Keratinocyte (primary cell): ENCODE measurements at regions not wholly inside any gene's neighbourhood (a gene's known extent, or its start where the extent isn't known, plus 50 kb on each side); places are given as distances from the start of the nearest gene placed in this dataset.

ENCODE experiments used
- DNase-seq: peaks from one replicate; pipeline ENCODE4 v3.0.0-alpha.2; 2011; ENCODE audit warnings: low read depth, missing footprints, low spot score
- FAIRE-seq: peaks from 2 replicates; lab custom pipeline; 2011; peaks lifted over from hg19 to GRCh38; lab: Jason Lieb, UNC
- H2AFZ ChIP-seq: 2 replicates; pipeline ENCODE4 v1.6.0; 2012; ENCODE audit warnings: low read length, control low read depth, inconsistent platforms; ENCODE audit not compliant: control insufficient read depth
- H3K27ac ChIP-seq: 2 replicates; pipeline ENCODE4 v1.5.1; 2011; ENCODE audit warnings: low read length; ENCODE audit not compliant: control insufficient read depth, insufficient read depth
- H3K27me3 ChIP-seq: 3 replicates; pipeline ENCODE4 v1.6.0; 2011; ENCODE audit warnings: low read length; ENCODE audit not compliant: control insufficient read depth, insufficient read depth; ENCODE audit errors: extremely low read depth
- H3K36me3 ChIP-seq, 2 experiments: 2 replicates in 1 of 2; 3 replicates in 1 of 2; pipeline ENCODE4 v1.5.1; 2011; ENCODE audit warnings: low read length in 2 of 2, mild to moderate bottlenecking in 1 of 2; ENCODE audit not compliant: control insufficient read depth in 2 of 2, insufficient read depth in 2 of 2; ENCODE audit errors: extremely low read depth in 1 of 2
- H3K4me1 ChIP-seq: 3 replicates; pipeline ENCODE4 v1.5.1; 2011; ENCODE audit warnings: low read length; ENCODE audit not compliant: control insufficient read depth, insufficient read depth; ENCODE audit errors: extremely low read depth
- H3K4me2 ChIP-seq: 3 replicates; pipeline ENCODE4 v1.6.0; 2011; ENCODE audit warnings: low read depth, low read length; ENCODE audit not compliant: control insufficient read depth, insufficient read depth; ENCODE audit errors: extremely low read depth
- H3K4me3 ChIP-seq, 3 experiments: fragments of 200-600 bp in 1 of 3; sonication (generic) in 1 of 3; 2 replicates in 2 of 3; 3 replicates in 1 of 3; pipeline ENCODE4 v1.5.1; 2011 to 2016; ENCODE audit warnings: low read length in 3 of 3, mild to moderate bottlenecking in 3 of 3, control low read depth in 2 of 3, inconsistent platforms in 1 of 3, low read depth in 1 of 3, mixed read lengths in 1 of 3, mixed run types in 1 of 3, moderate library complexity in 1 of 3; ENCODE audit not compliant: control insufficient read depth in 2 of 3, insufficient read depth in 2 of 3; ENCODE audit errors: extremely low read depth in 1 of 3
- H3K79me2 ChIP-seq: 2 replicates; pipeline ENCODE4 v1.6.0; 2012; ENCODE audit warnings: low read length; ENCODE audit not compliant: control insufficient read depth, insufficient read depth
- H3K9ac ChIP-seq: 3 replicates; pipeline ENCODE4 v1.6.0; 2011; ENCODE audit warnings: low read length; ENCODE audit not compliant: control insufficient read depth, insufficient read depth; ENCODE audit errors: extremely low read depth
- H3K9me1 ChIP-seq: 3 replicates; pipeline ENCODE4 v1.6.0; 2011; ENCODE audit warnings: low read length; ENCODE audit not compliant: control insufficient read depth, insufficient read depth; ENCODE audit errors: extremely low read depth
- H3K9me3 ChIP-seq: 2 replicates; pipeline ENCODE4 v1.5.1; 2012; ENCODE audit warnings: low read depth, low read length; ENCODE audit not compliant: control insufficient read depth
- H4K20me1 ChIP-seq: 3 replicates; pipeline ENCODE4 v1.6.0; 2011; ENCODE audit warnings: low read length; ENCODE audit not compliant: control insufficient read depth, insufficient read depth; ENCODE audit errors: extremely low read depth
- EZH2 ChIP-seq: IDR thresholded peaks from one replicate; pipeline ENCODE4 v1.6.1; 2012; ENCODE audit warnings: inconsistent platforms, mild to moderate bottlenecking, low read length, moderate library complexity
- dilution Hi-C: fragments of 300-500 bp; cut with MboI; formaldehyde crosslinking; loops from one replicate; pipeline ENCODE4 v1.7.0; 2020; ENCODE audit warnings: low sequenced_read_pairs; ENCODE audit not compliant: extremely low pct_ligation_motif_present
- TF ChIP-seq, protein P1 (sequence below), 3 experiments: IDR thresholded peaks in 1 of 3; conservative IDR thresholded peaks in 1 of 3; optimal IDR thresholded peaks in 1 of 3; 2 replicates in 2 of 3; 3 replicates in 1 of 3; pipeline versions ENCODE3 to v1.5.1; 2011; ENCODE audit warnings: low read length in 3 of 3, mild to moderate bottlenecking in 3 of 3, moderate library complexity in 2 of 3, control low read depth in 1 of 3, inconsistent platforms in 1 of 3; ENCODE audit not compliant: insufficient read depth in 2 of 3; ENCODE audit errors: extremely low read depth in 1 of 3

GRCh38 chr7:153529651-153530165 is 522.5 kb upstream of the DPP6 start:
- no peaks in the 10 kb centered on the region for H3K36me3 ChIP-seq
- FAIRE-seq = no peak
- H3K9ac ChIP-seq = no peak overlapping the region
- H3K9me1 ChIP-seq = no peaks in the 10 kb centered on the region
- no peaks in the 10 kb centered on the region for H3K27me3 ChIP-seq
- no peaks in the 10 kb centered on the region for H4K20me1 ChIP-seq
- H3K27ac ChIP-seq = no peak overlapping the region
- H3K4me2 ChIP-seq = no peak overlapping the region
- TF ChIP-seq, protein P1, sequence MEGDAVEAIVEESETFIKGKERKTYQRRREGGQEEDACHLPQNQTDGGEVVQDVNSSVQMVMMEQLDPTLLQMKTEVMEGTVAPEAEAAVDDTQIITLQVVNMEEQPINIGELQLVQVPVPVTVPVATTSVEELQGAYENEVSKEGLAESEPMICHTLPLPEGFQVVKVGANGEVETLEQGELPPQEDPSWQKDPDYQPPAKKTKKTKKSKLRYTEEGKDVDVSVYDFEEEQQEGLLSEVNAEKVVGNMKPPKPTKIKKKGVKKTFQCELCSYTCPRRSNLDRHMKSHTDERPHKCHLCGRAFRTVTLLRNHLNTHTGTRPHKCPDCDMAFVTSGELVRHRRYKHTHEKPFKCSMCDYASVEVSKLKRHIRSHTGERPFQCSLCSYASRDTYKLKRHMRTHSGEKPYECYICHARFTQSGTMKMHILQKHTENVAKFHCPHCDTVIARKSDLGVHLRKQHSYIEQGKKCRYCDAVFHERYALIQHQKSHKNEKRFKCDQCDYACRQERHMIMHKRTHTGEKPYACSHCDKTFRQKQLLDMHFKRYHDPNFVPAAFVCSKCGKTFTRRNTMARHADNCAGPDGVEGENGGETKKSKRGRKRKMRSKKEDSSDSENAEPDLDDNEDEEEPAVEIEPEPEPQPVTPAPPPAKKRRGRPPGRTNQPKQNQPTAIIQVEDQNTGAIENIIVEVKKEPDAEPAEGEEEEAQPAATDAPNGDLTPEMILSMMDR (optimal IDR thresholded peaks at IDR 0.05 in 1 of 3, IDR thresholded peaks at IDR 0.05 in 1 of 3, conservative IDR thresholded peaks at IDR 0.05 in 1 of 3; ENCODE audit: extremely low read depth in 1 of 3, insufficient read depth in 2 of 3, low read length in 3 of 3) = no peak
- TF ChIP-seq EZH2 = no peak
- H3K4me3 ChIP-seq = no peak overlapping the region
- no peaks in the 10 kb centered on the region for H3K79me2 ChIP-seq
- DNase-seq = no peak
- no peaks in the 10 kb centered on the region for H3K4me1 ChIP-seq
- H2AFZ ChIP-seq = no peak overlapping the region
- dilution Hi-C loops = no loop called here
- H3K9me3 ChIP-seq = no peaks in the 10 kb centered on the region

GRCh38 chr7:153530441-153530840 is 521.8 kb upstream of the DPP6 start:
- Histone ChIP-seq H3K9me3 (no peaks in the 10 kb centered on the region), H3K4me1 (no peaks in the 10 kb centered on the region), H3K4me3 (no peak overlapping the region), H3K9ac (no peak overlapping the region), H3K4me2 (no peak overlapping the region), H3K36me3 (no peaks in the 10 kb centered on the region), H3K9me1 (no peaks in the 10 kb centered on the region), H4K20me1 (no peaks in the 10 kb centered on the region), H3K79me2 (no peaks in the 10 kb centered on the region), H3K27me3 (no peaks in the 10 kb centered on the region), H2AFZ (no peak overlapping the region), H3K27ac (no peak overlapping the region)
- FAIRE-seq (no peak), DNase-seq (no peak)
- no peak for TF ChIP-seq EZH2
- TF ChIP-seq, protein P1 (optimal IDR thresholded peaks at IDR 0.05 in 1 of 3, IDR thresholded peaks at IDR 0.05 in 1 of 3, conservative IDR thresholded peaks at IDR 0.05 in 1 of 3; ENCODE audit: extremely low read depth in 1 of 3, insufficient read depth in 2 of 3, low read length in 3 of 3) = no peak
- dilution Hi-C loops = no loop called here
